A549 (cell line): ENCODE measurements at regions not wholly inside any gene's neighbourhood (a gene's known extent, or its start where the extent isn't known, plus 50 kb on each side); places are given as distances from the start of the nearest gene placed in this dataset.

Source experiments
- BHLHE40 ChIP-seq: IDR thresholded peaks from 2 replicates; pipeline ENCODE4 v1.6.1; 2012; ENCODE audit warnings: low read depth, low read length, inconsistent platforms
- CBX8 ChIP-seq: fragments of 200-600 bp; sonication (generic); IDR thresholded peaks from 2 replicates; pipeline ENCODE4 v1.6.1; 2016
- CEBPB ChIP-seq, 2 experiments: fragments of >200 bp in 1 of 2; sonication (Bioruptor Twin) in 1 of 2; formaldehyde crosslinking in 1 of 2; IDR thresholded peaks; 2 replicates each; pipeline ENCODE4 v1.6.1; 2012 to 2016
- EP300 ChIP-seq, 2 experiments: fragments of >200 bp; sonication (Bioruptor Twin); formaldehyde crosslinking; IDR thresholded peaks; 2 replicates in 1 of 2; 3 replicates in 1 of 2; pipeline ENCODE4 v1.6.1; 2016 to 2017
- MAX ChIP-seq: IDR thresholded peaks from 2 replicates; pipeline ENCODE4 v1.6.1; 2012
- NR3C1 ChIP-seq: fragments of >200 bp; sonication (Bioruptor Twin); formaldehyde crosslinking; IDR thresholded peaks from 3 replicates; pipeline ENCODE4 v1.6.1; 2017
- POLR2A ChIP-seq: IDR thresholded peaks from 2 replicates; pipeline ENCODE4 v1.6.1; 2012; ENCODE audit warnings: mild to moderate bottlenecking, low read length
- RFX5 ChIP-seq: fragments of 450-650 bp; IDR thresholded peaks from 2 replicates; pipeline ENCODE4 v1.7.1; 2014; ENCODE audit warnings: antibody characterized with exemption, mild to moderate bottlenecking, moderate library complexity
- ZSCAN20 ChIP-seq: fragments of 250-450 bp; sonication (Bioruptor Pico); IDR thresholded peaks from 2 replicates; pipeline ENCODE4 v1.8.0; 2022; ENCODE audit warnings: mild to moderate bottlenecking, moderate library complexity
- TF ChIP-seq, protein P1 (sequence below): fragments of >200 bp; sonication (Bioruptor Twin); formaldehyde crosslinking; IDR thresholded peaks from 3 replicates; pipeline ENCODE4 v1.5.1; 2016
- TF ChIP-seq, protein P2 (sequence below): fragments of 450-650 bp; IDR thresholded peaks from 2 replicates; pipeline ENCODE4 v1.6.1; 2014; ENCODE audit warnings: antibody characterized with exemption
- TF ChIP-seq, protein P3 (sequence below): fragments of 150-350 bp; IDR thresholded peaks from 2 replicates; pipeline ENCODE4 v1.6.1; 2014; ENCODE audit warnings: low read depth, mild to moderate bottlenecking, low read length

DNA sequence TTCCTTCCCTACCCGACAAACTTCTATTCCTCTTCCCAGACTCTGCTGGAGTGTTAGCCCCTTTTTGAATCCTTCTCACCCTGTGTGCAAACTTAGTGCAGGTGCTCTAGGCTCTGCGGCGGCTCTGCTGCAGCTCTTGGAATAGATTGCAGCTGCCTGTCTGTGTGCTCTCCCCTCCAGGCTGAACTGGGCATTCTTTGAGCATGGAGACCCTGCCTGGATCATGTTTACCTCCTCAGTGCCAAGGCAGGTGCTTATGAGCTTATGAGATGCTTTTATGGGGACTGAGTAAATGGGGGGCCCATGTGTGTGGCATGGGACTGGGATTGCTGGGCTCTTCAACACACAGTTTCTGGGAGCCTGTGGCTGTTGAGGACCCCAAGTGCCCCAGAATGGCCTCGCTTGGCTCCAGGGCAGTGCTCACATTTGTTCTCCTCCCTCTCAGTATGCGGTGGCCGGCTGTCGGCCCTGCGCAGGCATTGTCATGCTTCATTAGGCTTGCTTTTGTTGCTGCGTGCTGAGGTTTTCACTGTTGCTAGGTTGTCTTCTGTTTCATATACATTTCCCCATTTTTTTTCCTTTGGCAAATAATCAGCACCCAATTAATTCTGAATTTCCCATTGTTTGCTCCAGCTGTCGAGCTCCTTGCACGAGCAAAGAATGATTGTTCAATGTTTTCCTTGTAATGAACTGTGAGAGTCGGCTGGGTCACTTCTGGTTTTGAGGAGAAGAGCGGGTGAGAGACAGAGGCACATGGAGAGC is 185.5 kb upstream of the NLRP1 start:
- no peak for TF ChIP-seq ZSCAN20 (CRISPR knock-in tag)
- TF ChIP-seq POLR2A, result no peak
- TF ChIP-seq, protein P1, sequence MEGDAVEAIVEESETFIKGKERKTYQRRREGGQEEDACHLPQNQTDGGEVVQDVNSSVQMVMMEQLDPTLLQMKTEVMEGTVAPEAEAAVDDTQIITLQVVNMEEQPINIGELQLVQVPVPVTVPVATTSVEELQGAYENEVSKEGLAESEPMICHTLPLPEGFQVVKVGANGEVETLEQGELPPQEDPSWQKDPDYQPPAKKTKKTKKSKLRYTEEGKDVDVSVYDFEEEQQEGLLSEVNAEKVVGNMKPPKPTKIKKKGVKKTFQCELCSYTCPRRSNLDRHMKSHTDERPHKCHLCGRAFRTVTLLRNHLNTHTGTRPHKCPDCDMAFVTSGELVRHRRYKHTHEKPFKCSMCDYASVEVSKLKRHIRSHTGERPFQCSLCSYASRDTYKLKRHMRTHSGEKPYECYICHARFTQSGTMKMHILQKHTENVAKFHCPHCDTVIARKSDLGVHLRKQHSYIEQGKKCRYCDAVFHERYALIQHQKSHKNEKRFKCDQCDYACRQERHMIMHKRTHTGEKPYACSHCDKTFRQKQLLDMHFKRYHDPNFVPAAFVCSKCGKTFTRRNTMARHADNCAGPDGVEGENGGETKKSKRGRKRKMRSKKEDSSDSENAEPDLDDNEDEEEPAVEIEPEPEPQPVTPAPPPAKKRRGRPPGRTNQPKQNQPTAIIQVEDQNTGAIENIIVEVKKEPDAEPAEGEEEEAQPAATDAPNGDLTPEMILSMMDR, result no peak
- TF ChIP-seq MAX, result no peak
- no peak for TF ChIP-seq RFX5
- TF ChIP-seq EP300 (IDR thresholded peaks at IDR 0.05), result no peak
- TF ChIP-seq, protein P2, sequence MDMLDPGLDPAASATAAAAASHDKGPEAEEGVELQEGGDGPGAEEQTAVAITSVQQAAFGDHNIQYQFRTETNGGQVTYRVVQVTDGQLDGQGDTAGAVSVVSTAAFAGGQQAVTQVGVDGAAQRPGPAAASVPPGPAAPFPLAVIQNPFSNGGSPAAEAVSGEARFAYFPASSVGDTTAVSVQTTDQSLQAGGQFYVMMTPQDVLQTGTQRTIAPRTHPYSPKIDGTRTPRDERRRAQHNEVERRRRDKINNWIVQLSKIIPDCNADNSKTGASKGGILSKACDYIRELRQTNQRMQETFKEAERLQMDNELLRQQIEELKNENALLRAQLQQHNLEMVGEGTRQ, result no peak
- TF ChIP-seq, protein P3, sequence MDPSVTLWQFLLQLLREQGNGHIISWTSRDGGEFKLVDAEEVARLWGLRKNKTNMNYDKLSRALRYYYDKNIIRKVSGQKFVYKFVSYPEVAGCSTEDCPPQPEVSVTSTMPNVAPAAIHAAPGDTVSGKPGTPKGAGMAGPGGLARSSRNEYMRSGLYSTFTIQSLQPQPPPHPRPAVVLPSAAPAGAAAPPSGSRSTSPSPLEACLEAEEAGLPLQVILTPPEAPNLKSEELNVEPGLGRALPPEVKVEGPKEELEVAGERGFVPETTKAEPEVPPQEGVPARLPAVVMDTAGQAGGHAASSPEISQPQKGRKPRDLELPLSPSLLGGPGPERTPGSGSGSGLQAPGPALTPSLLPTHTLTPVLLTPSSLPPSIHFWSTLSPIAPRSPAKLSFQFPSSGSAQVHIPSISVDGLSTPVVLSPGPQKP, result no peak
- no peak for TF ChIP-seq CEBPB (IDR thresholded peaks at IDR 0.05)
- TF ChIP-seq BHLHE40, result no peak
- TF ChIP-seq CBX8, result no peak
- TF ChIP-seq NR3C1, result no peak
